HG03139 (cell line): ENCODE measurements at regions not wholly inside any gene's neighbourhood (a gene's known extent, or its start where the extent isn't known, plus 50 kb on each side); places are given as distances from the start of the nearest gene placed in this dataset.
"Not testable (repeated sequence)": the region's sequence is repeated elsewhere in the genome, so short reads cannot be mapped to it uniquely, and the experiment has no call there.

ENCODE experiments used
- ATAC-seq: cut with Tn5 transposase; IDR thresholded peaks from one replicate; pipeline ENCODE4 v1.9.1; 2021; ENCODE audit not compliant: unreplicated experiment

- not testable (repeated sequence) for ATAC-seq
These were observed 79.4 kb upstream of the DRD5 start for GRCh38 chr4:9702019-9702418.

GRCh38 chr4:9702696-9703095, 78.7 kb upstream of the DRD5 start:
- not testable (repeated sequence) for ATAC-seq

GRCh38 chr4:9703391-9703790, 78.0 kb upstream of the DRD5 start:
- ATAC-seq = no peak

DNA sequence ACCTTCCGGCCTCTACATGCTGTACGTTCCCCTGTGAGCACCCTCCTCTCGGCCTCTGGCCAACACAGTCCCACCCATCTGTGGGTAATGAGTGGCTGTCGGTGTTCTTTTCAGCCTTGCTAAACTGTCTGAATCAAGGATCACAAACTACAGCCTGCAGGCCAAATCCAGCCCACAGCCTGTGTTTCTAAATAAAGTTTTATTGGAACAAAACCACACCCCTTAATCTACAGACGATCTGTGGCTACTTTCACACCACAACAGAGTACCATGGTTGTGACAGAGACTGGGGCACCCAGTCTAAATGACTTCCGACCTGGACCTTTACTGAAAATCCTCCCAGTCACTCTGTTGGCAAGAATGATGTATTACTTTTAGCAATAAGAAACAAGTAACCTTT, 77.3 kb upstream of the DRD5 start:
- not testable (repeated sequence) for ATAC-seq

DNA sequence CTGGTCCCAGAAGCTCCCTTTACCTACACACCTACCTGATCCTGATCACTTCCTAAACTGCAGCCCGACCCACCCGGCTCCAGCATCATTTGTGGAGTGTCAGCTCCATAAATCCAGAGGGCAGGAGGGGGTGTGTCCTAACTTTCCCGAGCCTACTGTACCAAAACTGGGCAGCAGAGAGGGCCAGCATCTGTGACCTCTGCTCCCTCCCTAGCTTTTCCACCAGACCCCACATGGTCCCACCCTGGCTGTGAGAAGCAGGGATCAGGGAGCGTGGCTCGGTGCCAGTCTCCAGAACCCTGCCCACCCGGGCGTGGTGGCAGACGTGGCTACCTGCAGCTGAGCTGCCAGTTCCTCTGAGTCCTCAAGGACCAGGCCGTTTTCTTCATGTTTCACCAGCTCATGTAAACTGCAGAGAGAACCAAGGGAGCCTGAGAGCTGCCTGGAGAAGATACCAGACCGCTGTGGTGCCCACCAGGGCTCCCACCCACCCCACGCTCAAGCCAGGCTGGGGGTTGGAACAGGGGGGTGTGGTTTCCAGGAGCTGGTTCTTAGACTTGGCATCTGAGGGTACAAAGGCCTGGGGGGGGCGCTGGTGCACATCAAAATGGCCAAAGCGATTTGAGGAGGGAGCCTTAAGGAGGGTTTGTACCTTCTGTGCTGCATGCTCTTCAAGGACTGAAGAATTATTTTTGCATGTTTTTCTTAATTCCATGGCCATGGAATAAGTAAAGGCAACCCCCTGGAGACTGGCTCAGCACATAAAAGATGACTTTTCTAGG, 76.7 kb upstream of the DRD5 start:
- ATAC-seq = no peak

DNA sequence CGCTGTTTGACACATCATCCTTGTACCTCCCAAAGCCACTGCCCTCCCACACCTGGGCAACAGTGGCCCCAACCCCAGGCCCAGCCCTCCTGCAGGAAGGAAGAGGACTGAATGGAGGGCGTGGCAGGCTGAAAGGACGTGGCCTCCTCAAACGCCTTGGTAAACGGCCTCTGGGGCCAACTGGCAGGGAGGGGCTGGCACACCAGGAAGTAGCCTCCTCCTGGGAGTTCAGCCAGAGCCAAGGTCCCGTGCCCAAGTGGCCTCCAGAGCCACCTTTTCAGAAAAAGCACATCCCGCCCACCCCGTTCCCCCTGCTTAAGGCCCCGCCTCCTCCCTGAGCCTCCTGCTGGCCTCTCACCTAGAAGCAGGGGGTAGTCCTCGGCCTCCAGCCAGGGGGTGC, 74.2 kb upstream of the DRD5 start:
- ATAC-seq = not testable (repeated sequence)

DNA sequence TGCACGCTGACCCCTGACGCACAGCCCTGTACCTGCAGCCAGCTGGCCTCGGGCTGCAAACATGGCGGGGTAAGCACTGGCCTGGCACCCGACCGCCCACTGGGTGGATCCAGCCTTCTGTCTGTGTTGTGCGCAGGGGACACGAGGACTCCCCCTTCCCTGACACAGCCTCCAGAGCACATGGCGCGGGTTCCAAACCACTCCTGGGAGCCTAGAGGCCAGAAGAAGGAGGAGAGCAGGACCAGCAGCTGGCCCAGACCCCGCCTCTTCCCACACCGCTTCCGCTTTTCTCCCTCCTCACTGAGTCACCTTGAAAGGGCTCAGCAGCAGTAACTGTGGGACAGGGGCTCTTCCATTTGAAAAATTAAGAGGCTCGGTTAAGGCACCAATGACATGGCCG, 73.5 kb upstream of the DRD5 start:
- not testable (repeated sequence) for ATAC-seq

GRCh38 chr4:9709724-9710123, 71.7 kb upstream of the DRD5 start:
- no peak for ATAC-seq

- not testable (repeated sequence) for ATAC-seq
These were observed 66.2 kb upstream of the DRD5 start for GRCh38 chr4:9715271-9715670.

DNA sequence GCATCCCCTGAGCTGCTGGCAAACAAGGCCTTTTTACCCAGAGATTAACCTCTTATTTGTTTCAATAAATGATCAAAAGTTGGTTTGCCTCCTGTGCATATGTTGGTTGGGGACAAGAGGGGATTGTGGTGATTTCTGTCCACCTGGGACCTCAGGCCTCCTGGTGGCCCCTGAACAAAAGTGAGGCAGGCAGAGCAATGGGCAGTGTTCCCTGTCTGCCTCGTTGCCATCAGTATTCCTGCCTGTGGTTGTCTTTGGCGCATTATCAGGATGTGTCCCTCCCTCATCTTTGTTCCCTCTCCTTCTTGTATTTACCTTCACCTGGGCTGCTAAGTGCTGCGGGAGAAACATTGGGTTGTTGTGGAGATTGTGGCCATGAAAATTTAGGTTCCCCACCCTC, 65.3 kb upstream of the DRD5 start:
- ATAC-seq = no peak

DNA sequence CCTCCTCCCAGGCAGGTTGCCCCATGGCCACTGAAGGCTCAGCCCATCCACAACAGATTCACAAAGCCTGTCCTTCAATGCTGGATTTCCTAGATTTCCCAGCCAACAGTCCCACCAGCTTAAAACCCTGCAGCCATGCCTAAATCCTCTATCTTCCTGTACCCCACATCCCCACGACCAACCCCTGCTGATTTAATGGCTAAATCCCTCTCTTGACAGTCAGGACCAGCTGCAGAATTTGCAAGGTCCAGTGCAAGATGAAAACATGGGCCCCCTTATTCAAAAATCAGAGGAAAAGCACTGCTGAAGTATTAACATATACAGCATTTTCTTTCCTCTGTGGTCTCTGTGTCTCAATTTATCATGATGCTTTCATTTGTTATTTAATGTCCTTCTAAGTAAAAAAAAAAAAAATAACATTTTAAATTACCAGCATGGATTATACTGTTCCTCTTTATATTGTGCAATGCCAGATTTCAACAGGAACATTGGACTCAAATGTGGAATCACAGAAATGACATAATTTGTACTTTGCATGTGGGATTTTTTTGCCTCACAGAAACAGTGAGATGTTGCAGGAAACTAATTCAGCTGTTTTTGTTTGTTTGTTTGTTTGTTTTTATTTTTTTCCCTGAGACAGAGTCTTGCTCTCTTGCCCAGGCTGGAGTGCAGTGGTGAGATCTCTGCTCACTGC, 63.0 kb upstream of the DRD5 start:
- ATAC-seq = not testable (repeated sequence)

- ATAC-seq = not testable (repeated sequence)
These were observed 59.3 kb upstream of the DRD5 start for GRCh38 chr4:9722131-9722530.
